Stomach (tissue), 8 donors: ENCODE measurements at regions not wholly inside any gene's neighbourhood (a gene's known extent, or its start where the extent isn't known, plus 50 kb on each side); places are given as distances from the start of the nearest gene placed in this dataset.

ENCODE experiments used
- DNase-seq, 2 donors: peaks; one replicate each; pipeline versions ENCODE4 v3.0.0 to v3.0.0-alpha.2; 2013 to 2019
- H3K27ac ChIP-seq, 5 donors: fragments of 200-600 bp in 4 of 5; sonication (generic) in 4 of 5; one replicate each; pipeline ENCODE4 v1.5.1; 2013 to 2019; ENCODE audit warnings: mild to moderate bottlenecking in 1 of 5, moderate library complexity in 1 of 5
- H3K27me3 ChIP-seq, 3 donors: fragments of 200-600 bp; sonication (generic); one replicate each; pipeline ENCODE4 v1.5.1; 2017 to 2019; ENCODE audit warnings: mixed run types in 1 of 3
- H3K36me3 ChIP-seq, 4 donors: fragments of 200-600 bp; sonication (generic); 1 replicate in 3 of 4; 2 replicates in 1 of 4; pipeline ENCODE4 v1.5.1; 2016 to 2019
- H3K4me1 ChIP-seq, 4 donors: fragments of 200-600 bp; sonication (generic); one replicate each; pipeline ENCODE4 v1.5.1; 2016 to 2019
- H3K4me3 ChIP-seq, 4 donors: fragments of 200-600 bp; sonication (generic) in 3 of 4; one replicate each; pipeline ENCODE4 v1.5.1; 2016 to 2019; ENCODE audit warnings: mild to moderate bottlenecking in 1 of 4
- H3K9me3 ChIP-seq, 4 donors: fragments of 200-600 bp; sonication (generic); one replicate each; pipeline ENCODE4 v1.5.1; 2016 to 2019
- CTCF ChIP-seq, 7 experiments: fragments of 450-650 bp in 4 of 7; fragments of 200-600 bp in 3 of 7; sonication (generic) in 3 of 7; IDR thresholded peaks; one replicate each; pipeline ENCODE4 v1.5.1; 2016 to 2019; ENCODE audit warnings: antibody characterized with exemption in 7 of 7, control low read depth in 2 of 7, mild to moderate bottlenecking in 1 of 7
- EP300 ChIP-seq: sonication (generic); formaldehyde crosslinking; IDR thresholded peaks from one replicate; pipeline ENCODE4 v1.6.1; 2017; ENCODE audit warnings: antibody characterized with exemption
- POLR2A ChIP-seq, 4 donors: fragments of 450-650 bp; IDR thresholded peaks; one replicate each; pipeline ENCODE4 v1.6.1; 2016; ENCODE audit warnings: antibody characterized with exemption in 4 of 4, control low read depth in 2 of 4, mild to moderate bottlenecking in 1 of 4, moderate library complexity in 1 of 4
- POLR2AphosphoS5 ChIP-seq, 3 donors: sonication (generic); formaldehyde crosslinking; IDR thresholded peaks; one replicate each; pipeline ENCODE4 v1.6.1; 2016; ENCODE audit warnings: antibody characterized with exemption in 3 of 3
- WGBS, 5 donors: extraction: QIAGEN DNeasy Blood & Tissue Kit in 3 of 5; methylation state at CpG; one replicate each; pipeline versions ENCODE4 v1.1.5 to v1.1.7; 2013 to 2018; 5-methylcytosine and 5-hydroxymethylcytosine counted together
- intact Hi-C: fragments of 100-400 bp; cut with DNase I; formaldehyde crosslinking; loops from one replicate; pipeline ENCODE4 v1.15.1; 2023; ENCODE audit warnings: low total_unique reads
- donor health status: healthy with polysubstance abuse.
- donor health status: Bipolar disorder and iron deficiency.
- donor health status: healthy.

- intact Hi-C loops = no loop called here
- no peaks in the 10 kb centered on the region for H3K27me3 ChIP-seq
- H3K4me3 ChIP-seq = peak overlapping the region in 3 of 4 donors; percentile 1 to 19 (median 15)
- peaks cover 0 to 14% (median 4%) of the 10 kb centered on the region in 4 donors for H3K4me1 ChIP-seq
- H3K9me3 ChIP-seq = no peaks in the 10 kb centered on the region
- peak in 1 of 3 donors; percentile 38 for TF ChIP-seq POLR2AphosphoS5 (IDR thresholded peaks at IDR 0.05)
- TF ChIP-seq CTCF (IDR thresholded peaks at IDR 0.05) = no peak
- H3K27ac ChIP-seq = peak overlapping the region in 1 of 5 donors; percentile 48
- no peaks in the 10 kb centered on the region for H3K36me3 ChIP-seq
- DNase-seq = peak; percentile 50 to 81
- WGBS, 5 donors = 20 to 40% (median 36%) methylated on average over 6 of the region's 6 CpGs
Observed at GRCh38 chr1:90201467-90202358, 206.8 kb downstream of the ZNF326 start.

- Histone ChIP-seq H3K4me3 (no peak overlapping the region), H3K4me1 (peaks cover 0 to 14% (median 4%) of the 10 kb centered on the region in 4 donors), H3K27ac (no peak overlapping the region), H3K27me3 (peaks cover 0 to 5% (median 0%) of the 10 kb centered on the region in 3 donors), H3K36me3 (no peaks in the 10 kb centered on the region), H3K9me3 (no peaks in the 10 kb centered on the region)
- WGBS, 5 donors = 37 to 56% (median 50%) methylated on average over 5 of the region's 5 CpGs
- TF ChIP-seq CTCF (IDR thresholded peaks at IDR 0.05) (no peak), POLR2AphosphoS5 (IDR thresholded peaks at IDR 0.05) (no peak), EP300 (no peak), POLR2A (IDR thresholded peaks at IDR 0.05) (no peak)
- peak in 1 of 2 donors; percentile 5 for DNase-seq
- intact Hi-C loops = no loop called here
Observed at GRCh38 chr1:90200646-90201205, 205.8 kb downstream of the ZNF326 start.

GRCh38 chr1:90198616-90199332 lies 203.9 kb downstream of the ZNF326 start:
- TF ChIP-seq CTCF (IDR thresholded peaks at IDR 0.05) = no peak
- no peak for TF ChIP-seq POLR2AphosphoS5 (IDR thresholded peaks at IDR 0.05)
- TF ChIP-seq POLR2A (IDR thresholded peaks at IDR 0.05) = no peak
- TF ChIP-seq EP300 = no peak
- Histone ChIP-seq H3K9me3 (no peaks in the 10 kb centered on the region), H3K4me1 (peaks cover 0 to 14% (median 4%) of the 10 kb centered on the region in 4 donors), H3K4me3 (no peak overlapping the region), H3K27ac (no peak overlapping the region), H3K36me3 (no peaks in the 10 kb centered on the region), H3K27me3 (peaks cover 0 to 5% (median 0%) of the 10 kb centered on the region in 3 donors)
- peak in 1 of 2 donors; percentile 7 for DNase-seq
- intact Hi-C loops = no loop called here
- WGBS, 5 donors = 21 to 35% (median 23%) methylated on average over 13 of the region's 13 CpGs

GRCh38 chr1:90193116-90193515 lies 198.2 kb downstream of the ZNF326 start:
- no peak for DNase-seq
- Histone ChIP-seq H3K4me1 (no peaks in the 10 kb centered on the region), H3K27me3 (peaks cover 0 to 5% (median 0%) of the 10 kb centered on the region in 3 donors), H3K9me3 (no peaks in the 10 kb centered on the region), H3K4me3 (no peak overlapping the region), H3K36me3 (no peaks in the 10 kb centered on the region), H3K27ac (no peak overlapping the region)
- WGBS, 5 donors = 86 to 92% (median 88%) methylated on average over 6 of the region's 6 CpGs
- TF ChIP-seq CTCF (IDR thresholded peaks at IDR 0.05) (no peak), POLR2A (IDR thresholded peaks at IDR 0.05) (no peak), EP300 (no peak), POLR2AphosphoS5 (IDR thresholded peaks at IDR 0.05) (no peak)
- intact Hi-C loops = no loop called here
